ENCODE measurements at regions not wholly inside any gene's neighbourhood (a gene's known extent, or its start where the extent isn't known, plus 50 kb on each side); places are given as distances from the start of the nearest gene placed in this dataset.
"Not testable (repeated sequence)": the region's sequence is repeated elsewhere in the genome, so short reads cannot be mapped to it uniquely, and the experiment has no call there.

DNA sequence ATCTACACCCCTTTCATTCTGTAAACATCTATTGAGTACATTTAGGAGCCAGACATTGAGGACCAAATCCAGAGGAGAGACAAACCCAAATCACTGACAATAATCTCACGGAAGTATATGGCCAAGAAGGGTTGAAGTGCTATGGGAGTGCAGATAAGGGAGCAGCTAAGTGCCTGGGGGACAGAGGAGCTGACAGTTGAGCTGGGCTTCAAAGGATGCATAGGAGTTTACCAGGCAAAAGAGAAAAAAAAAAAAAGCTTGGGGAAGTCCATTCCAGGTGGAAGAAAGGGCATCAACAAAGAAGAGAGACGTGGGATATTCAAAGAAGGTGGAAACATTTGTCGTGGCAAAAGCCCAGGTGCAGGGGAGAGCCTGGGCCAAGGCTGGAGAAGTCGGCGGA lies 60.5 kb upstream of the NANOS1 start:
- no peak for DNase-seq

- no peak for DNase-seq
Measured at GRCh38 chr10:118970770-118971169, 58.7 kb upstream of the NANOS1 start.

DNA sequence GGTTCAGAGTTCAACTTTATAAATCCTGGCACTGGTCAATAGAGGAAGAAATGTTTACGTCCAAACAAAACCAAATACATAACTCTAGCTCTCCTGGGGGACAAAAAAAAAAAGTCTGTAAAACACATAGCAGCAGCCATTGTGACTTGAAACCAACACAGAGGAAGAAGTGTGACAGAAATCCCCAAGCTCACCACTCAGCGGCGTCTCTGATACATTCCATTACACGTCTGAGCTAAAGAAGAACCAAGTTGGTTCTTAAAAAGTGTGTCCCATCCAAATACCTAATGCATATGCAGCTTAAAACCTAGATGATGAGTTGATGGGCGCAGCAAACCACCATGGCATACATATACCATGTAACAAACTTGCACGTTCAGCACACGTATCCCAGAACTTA lies 58.3 kb upstream of the NANOS1 start:
- DNase-seq: no peak

GRCh38 chr10:118971876-118972275 lies 57.6 kb upstream of the NANOS1 start:
- no peak for DNase-seq

DNA sequence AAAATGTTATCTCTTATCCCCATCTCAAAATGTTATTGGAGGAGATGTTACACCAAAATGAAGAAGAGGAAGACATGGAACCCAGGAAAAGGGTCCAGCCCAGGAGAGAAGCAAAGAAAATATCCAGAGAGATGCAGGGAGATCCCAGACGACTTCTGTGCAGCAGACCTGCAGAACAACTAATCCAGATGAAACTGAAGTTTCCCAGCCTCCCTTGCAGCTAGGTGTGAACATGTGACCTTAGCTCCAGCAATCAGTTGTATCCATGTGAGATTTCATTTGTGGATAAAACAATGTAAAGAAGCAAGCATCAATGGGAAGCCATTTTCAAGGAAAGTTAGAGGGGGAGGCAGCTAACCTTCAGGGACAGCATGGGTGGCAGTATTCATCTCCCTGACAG lies 55.8 kb upstream of the NANOS1 start:
- DNase-seq: no peak

DNA sequence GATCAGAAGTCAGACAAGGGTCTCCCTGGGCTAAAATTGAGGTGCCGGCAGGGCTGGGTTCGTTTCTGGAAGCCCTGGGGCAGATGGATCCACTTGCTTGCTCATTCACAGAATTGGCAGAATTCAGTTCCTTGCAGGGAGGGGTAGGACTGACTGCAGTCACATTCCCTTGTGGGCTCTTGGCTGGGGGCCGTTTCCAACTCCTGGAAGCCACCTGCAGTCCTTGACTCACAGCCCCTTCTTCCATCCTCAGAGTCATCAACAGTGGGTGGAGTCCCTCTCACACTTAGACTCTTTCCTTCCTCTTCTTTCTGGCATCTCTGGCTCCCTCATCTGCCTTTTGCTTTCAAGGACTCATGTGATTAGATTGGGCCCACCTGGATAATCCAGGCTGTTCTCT lies 54.6 kb upstream of the NANOS1 start:
- no peak for DNase-seq

- not testable (repeated sequence) for DNase-seq
Measured at GRCh38 chr10:118976219-118976618, 53.3 kb upstream of the NANOS1 start.

GRCh38 chr10:118977022-118977599 lies 52.4 kb upstream of the NANOS1 start:
- DNase-seq: no peak

GRCh38 chr10:118977835-118978234 lies 51.7 kb upstream of the NANOS1 start:
- no peak for DNase-seq

DNA sequence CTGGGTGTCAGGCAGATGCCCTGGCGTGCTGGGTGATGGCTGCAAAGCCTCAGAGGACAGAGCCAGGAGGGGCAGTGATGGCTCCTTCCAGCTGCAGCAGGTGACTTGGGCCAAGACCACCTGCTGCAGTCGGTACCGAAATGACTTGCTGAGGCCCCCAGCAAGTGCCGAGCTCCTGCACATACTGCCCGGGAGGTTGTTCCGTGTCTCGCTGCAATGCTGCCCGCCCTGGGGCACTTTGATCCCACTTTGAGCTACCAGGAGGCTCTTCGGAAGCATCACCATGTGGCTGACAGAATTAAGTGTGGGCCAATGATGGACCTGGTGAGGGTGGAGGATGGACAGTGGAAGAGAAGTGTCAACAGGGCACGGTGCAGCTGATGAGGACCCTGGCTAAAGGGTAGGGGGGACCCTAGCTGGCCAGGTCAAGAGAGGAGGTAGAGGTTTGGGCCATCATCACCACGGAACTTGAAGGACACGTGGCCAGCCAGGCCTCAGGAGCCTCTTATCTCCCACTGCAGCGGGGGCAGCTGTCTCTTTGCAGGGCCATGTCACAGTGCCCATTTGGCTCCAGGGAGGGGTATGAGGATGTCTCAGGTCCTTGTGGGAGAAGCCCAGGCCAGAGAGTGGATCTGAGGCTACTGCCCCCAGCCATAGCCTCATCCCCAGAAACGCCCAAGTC lies 51.1 kb upstream of the NANOS1 start:
- DNase-seq: no peak

DNA sequence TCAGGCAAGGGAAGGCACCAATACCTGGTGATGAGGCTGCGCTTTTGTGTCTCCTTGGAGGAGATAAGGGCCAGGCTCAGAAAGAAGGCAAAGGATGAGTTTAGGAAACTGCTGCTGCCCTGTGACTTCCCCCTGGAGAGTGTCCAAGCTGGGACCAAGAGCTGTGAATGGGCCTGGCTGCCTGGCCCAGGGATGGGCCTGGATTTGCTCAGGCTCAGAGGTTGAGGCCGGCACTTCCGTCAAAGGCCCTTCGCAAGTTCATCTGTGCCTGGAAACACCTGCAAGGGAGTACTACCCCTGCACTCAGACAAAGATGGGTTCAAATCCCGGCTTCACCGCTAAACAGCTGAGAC lies 50.5 kb upstream of the NANOS1 start:
- DNase-seq: no peak

DNA sequence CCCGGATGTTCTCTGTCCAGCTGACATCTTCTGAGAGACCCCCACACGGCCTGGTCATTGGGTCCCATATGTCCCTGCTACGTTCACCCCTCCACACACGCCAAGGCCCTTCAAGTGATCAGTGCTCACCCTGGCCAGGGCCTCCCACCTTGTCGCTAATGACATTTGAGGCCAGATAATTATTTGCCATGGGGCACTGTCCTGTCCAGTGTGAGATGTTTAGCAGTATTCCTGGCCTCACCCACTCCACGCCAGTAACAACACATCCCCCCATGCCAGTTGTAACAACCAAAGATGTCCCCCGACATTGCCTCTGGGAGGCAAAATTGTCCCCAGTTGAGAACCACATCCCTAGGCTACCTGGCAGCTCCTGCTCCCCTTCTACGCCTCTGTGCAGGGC lies 49.9 kb upstream of the NANOS1 start:
- no peak for DNase-seq

All from NCI-H1105 (cell line).